GM18511 (cell line): ENCODE measurements at regions not wholly inside any gene's neighbourhood (a gene's known extent, or its start where the extent isn't known, plus 50 kb on each side); places are given as distances from the start of the nearest gene placed in this dataset.

ENCODE experiments used
- ATAC-seq: cut with Tn5 transposase; IDR thresholded peaks from one replicate; pipeline ENCODE4 v1.9.1; 2021; ENCODE audit warnings: mild to moderate bottlenecking, moderate library complexity; ENCODE audit not compliant: unreplicated experiment

DNA sequence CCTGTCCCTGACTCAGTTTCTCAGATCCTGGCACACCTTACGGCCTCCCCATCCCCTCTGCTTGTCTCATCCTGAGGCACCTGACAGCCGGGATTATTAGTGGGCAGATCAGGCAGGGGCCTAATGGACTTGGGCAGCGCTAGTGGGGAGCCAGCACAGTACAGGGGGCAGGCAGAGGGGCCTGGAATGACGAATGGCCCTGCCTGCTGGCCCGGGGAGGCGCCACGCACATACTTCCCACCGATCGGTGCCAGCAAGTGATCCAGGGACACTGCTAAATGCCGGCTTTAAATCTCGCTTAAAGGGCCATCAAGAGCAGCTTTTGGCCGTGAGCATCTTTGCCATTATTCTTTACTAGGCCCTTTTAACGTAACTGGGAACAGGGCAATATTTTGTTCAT, 188.4 kb downstream of the DHX35 start:
- no peak for ATAC-seq

DNA sequence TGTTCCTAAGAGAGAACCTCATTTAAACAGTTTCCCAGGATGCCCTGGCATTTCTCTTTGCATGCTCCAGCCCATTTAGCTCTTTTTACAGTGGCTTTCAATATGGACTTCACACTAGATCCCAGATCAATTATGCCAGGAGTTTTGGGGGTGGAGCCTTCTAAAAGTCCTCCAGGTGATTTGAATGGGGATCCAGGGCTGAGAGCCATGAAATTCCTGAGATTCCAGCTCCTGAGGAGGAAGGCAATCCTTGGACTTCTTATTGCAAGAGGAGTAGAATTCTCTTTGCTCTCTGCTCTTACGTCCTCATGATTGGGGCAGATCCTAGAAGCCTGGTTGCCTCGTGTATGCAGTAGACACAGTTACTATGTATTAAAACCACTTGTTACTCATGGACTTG, 184.2 kb downstream of the DHX35 start:
- ATAC-seq = no peak

DNA sequence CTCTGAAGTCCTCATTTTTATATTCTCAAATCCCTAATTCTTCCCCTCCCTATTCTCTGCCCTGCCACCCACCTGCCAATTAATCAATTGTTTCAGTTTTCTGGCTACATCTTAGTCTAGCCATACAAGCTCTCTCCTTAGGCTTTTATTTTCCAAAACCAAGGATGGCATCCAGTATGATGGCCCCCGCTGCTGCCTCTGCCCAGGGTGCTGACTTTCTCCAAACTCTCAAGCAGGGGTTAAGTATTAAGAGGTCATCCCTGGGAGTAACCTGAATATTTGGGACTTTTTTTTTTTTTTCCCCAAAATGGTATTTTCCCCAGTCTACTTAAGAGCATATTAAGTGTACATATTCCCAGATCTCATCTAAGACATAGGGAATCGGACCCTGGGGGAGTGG, 183.8 kb downstream of the DHX35 start:
- no peak for ATAC-seq

DNA sequence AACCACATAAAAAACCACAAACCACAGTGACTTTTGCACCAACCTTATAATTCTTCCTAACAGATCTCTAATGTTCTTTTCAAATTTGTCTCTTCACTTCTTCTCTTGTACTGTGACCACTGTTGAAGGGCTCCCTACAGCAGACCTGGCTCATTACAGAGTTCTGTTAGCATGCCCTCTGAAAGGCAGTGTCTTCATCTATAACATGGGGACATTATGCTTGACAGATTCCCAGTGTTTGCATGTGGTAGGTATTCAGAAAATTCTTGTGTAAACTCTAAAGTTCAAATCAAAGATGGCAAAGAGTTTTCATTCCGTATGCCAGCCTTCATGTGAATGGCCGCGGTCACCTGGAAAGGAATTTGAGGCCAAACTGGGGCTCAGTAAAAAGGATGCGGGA, 182.6 kb downstream of the DHX35 start:
- ATAC-seq = no peak

DNA sequence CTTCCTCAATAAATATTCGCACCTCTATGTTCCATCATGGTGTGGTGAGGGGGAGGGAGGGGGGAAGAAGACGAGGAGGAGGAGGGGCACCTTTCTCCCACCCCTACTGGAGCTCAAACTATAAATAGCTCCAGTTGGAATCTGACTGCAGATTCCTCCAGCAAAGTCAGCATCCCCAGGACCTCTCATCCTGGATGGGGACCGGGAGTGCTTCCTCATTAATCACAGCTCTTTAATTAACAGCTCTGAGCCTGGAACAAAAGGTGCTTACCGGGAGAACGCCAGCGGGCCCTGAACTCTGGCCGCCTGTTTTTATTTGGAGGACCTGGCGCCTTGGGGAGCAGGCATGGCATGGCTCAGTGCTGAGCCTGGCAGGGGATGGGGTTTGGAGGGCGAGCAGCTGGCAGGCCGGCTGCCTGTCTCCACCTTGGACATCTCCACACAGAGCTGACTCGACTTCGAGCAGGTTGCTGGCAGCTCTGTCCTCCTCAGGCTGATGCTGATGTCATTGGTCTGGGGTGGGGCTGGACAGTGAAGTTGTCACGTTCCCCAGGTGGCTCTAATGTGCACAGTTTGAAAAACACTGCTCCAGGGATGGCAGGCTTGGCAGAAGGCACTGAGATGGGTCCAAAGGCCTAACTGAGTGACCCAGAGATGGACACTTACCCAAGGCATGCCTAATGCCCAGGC, 180.4 kb downstream of the DHX35 start:
- no peak for ATAC-seq

DNA sequence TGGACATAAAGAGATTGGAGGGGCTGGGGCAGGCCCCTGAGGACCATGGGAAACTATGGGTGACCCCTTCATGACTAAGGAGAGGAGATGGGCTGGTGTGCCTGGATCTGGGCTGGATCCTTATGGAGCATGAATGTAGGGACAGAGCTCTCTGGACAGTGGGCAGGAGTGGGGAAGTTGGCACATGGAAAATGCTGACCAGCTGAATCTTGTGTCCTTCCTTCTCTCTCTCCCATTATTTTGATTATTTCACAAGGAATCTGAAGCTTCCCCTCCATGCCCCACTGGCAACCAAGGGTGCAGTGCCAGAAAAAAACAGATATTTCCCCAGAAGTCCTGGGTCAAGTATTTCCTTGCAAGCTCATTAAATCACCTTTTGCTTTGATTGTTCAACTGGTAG, 175.2 kb downstream of the DHX35 start:
- no peak for ATAC-seq

DNA sequence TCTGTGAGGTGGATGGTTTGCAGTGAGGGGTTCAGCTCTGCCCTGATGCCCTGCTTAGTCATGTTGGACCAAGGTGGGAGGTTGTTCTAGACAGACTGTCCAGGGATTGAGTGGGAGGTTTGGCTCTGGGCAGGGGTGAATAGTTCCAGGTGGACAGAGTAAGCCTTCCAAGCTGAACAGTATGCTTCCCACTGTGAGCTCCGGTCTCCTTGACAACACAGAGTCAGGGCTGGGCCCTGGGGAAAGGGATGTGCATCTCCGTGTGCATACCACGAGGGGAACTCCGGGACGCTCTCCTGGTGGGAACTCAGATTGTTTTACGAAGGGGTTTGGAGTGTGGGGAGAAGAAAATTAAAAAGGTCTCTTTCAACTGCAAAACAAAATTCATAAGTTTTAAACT, 174.7 kb downstream of the DHX35 start:
- no peak for ATAC-seq

DNA sequence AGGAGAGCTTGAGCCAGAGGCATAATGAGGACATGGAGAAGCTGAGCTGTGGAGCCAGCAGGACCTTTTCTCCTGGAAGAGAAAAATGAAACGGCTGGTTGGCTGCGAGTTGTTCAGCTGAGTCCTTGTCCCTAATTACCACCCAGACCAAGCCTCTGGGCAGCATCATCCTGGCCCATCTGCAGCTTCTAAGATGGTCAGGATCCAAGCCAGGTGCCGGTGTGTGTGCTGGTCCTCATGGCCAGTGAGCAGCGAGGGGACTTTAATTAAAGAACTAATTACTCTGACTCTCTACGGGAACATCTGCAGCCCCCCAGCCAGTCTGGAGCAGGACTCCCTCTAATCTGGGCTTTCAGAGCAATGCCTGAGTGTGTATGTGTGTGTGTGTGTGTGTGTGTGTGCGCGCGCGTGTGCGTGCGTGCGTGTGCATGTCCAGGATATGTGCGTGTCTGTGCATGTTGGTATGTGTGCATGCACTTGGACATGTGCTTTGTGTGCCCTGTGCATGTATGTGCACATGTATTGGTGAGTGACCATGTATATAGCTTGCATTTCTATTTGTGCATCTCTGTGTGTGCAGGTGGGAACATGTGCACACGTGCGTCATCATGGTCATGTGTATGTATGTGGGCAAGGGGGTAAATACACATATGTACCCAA, 173.9 kb downstream of the DHX35 start:
- no peak for ATAC-seq

DNA sequence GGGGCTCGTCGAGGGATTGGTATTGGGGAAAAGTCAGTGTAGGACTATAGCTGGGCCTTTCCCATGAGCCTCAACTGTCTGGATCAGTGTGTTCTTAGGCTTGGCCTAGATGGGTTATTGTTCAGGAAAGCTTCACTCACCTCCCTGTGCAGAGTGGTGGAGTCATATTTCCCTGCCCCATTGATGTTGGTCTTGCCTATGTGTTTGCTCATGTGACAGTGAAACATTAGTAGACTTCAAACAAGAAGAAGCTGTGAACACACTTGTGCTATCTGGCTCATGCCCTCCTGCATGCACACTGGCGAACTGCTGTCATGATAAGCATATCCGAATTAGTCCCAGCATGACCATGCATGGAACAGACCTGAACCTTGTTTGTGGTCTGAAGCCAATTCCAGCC, 171.1 kb downstream of the DHX35 start:
- no peak for ATAC-seq

DNA sequence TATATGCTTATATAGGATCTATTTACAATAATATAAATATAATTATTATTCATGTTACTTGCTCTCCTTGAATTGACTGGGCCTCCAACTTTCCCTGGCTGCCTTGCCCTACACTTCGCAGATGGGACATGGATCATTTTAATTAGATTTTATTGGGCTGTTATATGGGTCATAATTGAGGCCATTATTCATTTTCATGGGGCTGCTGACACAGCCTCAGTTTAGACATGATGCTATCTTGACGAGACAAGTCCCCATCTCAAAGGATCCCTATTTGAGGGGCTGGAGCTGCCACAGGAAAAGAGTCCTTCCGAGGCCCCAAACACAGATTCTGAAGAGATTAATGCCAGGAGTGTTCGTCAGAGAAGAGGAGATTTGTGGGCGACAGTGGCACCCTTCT, 170.4 kb downstream of the DHX35 start:
- ATAC-seq = no peak

DNA sequence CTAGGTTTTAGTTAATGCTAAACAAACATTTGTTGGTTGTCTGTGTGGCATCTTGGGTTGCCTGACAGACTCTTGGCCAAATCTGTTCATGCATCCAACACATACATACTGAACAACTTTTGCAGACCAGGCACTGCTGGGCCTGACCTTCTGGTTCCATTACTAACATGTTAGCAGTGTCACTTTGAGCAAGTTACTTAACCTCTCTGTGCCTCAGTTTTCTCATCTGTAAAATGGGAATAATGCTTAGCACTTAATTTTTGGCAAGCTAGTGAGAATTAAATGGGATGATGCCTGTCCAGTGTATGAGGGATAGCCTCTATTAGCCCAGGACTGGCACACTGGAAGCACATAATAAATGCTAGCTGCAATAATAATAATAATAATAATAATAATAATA, 169.9 kb downstream of the DHX35 start:
- ATAC-seq = no peak

DNA sequence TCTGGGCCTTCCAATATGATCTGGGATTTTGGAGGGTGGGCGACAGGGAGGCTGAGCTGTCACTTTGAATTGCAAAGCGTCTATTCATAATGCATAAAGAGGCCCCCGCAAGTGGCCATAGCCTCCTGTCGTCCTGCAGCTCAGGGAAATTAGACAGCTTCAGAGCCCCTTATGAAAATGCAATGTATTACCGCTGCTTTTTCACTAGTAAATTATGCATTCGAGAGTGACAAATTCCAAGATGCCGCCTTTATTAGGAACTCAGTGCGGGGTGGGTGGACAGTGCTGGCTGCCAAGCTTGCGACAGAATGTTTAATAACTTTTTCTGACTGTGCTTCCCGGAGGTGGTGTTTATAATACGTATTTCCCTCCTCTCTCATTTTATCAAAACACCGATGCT, 168.5 kb downstream of the DHX35 start:
- ATAC-seq = no peak

DNA sequence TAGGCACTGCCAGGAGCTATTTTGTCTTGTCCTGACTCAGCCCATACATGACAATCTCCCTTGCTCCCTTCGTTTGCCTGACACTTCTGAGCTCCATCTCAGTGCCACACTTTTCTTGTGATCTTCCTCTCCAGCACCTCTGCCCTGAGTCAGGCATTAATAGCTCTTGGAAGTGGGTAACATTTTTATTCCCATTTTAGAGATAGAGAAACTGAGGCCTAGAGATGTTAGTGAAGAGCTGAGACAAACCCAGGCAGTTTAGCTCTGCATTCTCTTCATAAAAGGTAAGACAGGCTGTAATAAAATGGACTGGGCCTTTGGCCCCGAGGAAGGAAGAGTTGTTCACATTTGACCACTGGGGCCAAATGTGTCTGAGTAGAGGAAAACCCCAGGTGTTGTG, 167.4 kb downstream of the DHX35 start:
- no peak for ATAC-seq

DNA sequence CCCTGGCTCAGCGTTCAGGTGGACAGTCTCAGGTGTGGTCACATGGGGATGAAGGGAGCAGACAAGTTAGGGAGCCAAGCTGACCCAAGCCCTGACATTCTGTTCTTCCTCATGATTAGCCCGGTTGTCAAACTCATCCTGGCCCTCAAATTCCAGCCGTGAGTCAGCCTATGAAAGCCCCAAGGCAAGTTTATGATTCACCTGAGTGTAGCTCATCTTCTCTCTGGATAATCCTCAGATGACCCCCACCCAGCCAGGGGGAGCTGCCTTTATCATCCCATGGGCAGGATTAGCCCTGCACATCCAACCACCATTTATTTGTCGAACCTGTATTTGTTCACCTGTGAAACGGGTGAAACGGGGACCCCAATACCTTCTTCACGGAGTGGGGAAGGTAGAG, 161.9 kb downstream of the DHX35 start:
- no peak for ATAC-seq

DNA sequence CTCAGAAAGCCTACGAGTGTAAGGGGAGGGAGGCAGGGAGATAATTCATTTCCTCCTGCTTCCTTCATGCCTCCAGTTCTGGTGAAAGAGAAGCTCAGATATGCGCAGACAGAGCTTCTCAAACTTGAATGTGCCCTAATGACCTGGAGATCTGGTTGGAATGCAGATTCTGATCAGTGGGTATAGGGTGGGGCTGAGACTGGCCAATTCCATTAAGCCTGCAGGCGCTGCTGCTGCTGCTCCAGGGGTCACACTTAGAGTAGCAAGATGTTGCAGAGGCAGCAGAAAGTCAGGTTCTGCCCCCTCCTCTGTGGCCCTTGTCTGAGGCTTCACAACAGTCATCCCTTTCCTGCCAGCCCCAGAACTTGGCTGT, 161.0 kb downstream of the DHX35 start:
- no peak for ATAC-seq

DNA sequence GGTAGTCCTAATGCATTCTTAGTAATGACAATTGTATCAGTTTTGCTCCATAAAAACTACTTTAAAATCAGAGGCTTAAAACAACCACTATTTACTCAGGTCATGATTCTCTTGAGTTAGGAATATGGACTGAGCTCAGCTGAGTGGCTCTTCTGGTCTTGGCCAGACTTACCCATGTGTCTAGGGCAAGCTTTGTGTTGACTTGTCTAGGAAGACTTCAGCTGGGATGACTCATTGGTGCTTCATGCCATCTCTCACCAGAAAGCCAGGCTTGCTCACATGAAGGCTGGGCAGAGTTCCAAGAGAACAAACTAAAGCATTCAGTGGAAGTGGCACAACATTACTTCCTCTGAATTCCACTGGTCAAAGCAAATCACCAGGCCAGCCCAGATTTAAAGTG, 155.3 kb downstream of the DHX35 start:
- ATAC-seq = no peak

DNA sequence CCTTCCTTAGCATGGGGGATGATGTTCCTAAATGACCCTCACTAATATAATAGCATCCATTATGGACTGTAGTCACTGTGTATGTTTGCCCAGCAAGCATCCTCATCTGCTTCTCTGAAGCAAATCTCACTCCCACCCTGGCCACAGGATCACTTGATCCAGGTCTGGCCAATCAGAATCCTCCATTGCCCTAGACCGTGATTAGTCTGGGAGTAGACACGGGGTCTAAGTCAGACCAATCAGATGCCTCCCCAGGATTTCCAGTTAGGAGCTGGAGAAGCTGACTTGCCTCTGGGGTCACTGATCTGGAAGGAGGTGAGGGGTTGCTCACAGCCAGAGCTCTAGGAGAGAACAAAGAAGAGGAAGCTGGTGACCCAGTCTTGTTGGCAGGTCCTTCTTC, 153.9 kb downstream of the DHX35 start:
- no peak for ATAC-seq

DNA sequence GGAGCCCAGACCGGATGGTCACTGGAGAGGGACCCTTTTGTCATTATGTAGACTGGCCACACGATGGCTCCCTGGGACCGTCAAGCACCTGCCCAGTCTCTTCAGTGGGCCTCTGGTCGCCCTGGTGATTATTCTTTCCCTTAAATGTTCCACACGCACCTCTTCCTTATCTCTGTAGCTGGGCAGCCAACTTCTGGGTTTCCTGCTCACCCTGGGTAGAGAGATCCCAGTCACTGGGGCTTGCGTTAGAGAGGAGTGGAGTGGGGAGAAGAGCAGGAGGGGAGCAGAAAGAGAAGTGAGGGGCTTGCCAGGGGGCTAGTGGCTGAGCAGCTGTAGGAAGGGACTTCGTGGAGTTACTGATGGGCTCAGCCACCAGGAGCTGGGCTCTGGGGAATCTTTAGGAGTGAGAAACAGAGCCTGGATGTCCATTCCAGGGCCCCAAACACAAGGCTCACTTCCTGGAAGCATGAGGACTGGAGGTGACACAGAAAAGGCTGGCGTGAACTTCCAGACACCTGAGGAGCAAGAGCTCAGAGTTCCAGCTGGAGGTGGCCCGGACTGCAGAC, 150.1 kb downstream of the DHX35 start:
- no peak for ATAC-seq

DNA sequence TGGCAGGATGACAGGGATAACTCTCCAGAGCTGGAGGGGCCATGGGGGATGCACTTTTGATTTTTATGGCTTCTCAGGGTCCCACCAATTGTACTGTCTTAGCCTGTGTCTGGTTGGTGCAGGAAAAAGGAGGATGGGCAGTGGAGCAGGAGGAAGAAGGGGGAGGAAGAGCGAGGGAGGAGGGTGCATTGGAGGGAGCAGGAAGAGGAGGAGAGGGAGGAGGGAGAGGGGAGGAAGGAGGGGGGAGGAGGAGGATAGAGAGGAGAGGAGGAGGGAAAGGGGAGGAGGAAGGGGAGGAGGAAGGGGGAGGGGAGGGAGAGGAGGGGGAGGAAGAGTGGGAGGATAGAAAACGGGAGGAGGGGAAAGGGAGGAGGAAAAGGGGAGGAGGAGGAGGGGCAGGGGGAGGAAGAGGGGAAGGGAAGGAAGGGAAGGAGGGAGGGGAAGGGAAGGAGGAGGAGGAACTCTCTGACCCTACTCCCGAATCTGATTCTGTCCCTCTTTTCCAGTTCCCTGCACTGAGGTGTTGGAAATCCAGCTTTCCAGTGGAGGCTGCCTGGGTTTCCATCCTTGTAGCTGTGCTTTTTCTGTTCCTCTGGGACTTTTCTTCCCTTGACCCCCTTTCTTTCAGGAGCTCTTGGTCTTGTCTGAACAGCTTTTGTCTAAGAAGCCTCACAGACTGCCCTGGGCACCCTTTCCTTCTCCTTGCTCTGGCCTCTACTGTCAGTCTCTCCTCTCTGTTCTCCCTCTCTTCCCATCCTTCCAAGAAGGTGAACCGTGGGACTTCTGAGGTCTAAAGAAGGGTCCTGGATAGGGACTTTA, 149.4 kb downstream of the DHX35 start:
- ATAC-seq = no peak

DNA sequence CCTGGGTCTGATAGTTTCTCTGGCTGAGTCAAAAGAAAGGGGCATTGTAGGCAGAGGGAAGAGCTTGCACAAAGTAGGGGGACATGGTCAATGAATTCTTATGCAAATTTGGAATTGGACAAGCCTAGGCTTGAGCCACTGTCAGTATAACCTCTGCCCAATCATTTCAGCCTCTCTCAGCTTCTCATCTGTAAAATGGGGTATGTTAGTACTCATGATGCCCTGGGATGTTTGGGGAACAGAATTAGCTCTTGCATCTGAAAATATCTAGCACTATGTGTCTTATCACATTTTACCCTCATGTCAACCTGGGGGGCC, 148.6 kb downstream of the DHX35 start:
- ATAC-seq = no peak

DNA sequence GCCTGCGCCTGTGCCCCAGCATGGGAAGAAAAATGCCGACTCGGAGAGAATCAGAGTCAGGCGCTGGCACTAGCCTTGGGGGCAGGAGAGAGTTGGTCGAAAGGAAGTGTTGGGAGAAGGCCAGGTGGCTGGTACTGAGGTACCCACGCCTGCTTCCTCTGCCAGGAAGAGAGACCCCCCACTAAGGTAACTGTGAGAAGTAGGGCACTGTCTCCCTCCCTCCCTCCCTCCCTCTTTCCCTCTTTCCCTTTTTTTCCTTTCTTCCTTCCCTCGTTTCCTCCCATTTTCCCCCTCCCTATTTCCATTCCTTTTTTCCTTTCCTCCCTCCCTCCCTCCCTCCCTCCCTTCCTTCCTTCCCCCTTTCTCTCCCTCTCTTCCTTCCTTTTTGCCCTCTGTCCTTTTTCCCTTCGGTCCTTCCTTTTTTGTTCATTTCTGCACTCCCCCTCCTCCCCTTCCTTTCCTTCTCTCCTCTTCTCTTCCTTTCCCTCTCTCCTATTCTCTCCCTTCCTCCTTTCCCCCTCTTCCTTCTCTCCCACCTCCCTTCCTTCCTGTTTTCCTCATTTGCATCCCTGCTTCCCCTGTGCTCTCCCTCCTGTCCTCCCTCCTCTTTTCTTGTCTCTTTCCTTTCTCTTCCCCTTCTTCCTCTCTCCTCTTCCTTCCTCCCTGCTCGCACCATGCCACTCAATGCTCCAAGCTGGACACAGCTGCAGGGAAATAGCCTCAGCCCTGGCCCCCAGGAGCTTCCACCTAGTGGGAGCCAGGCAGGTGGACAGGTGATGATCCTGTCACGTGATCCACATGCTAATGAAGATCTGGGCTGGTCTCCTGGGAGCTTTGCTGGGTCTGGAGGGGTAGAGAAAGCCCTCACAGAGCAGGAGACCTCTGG, 148.0 kb downstream of the DHX35 start:
- ATAC-seq = no peak
